HepG2 (cell line): ENCODE measurements at regions not wholly inside any gene's neighbourhood (a gene's known extent, or its start where the extent isn't known, plus 50 kb on each side); places are given as distances from the start of the nearest gene placed in this dataset.

Experiments
- FOXK1 ChIP-seq: sonication (generic); formaldehyde crosslinking; IDR thresholded peaks from 2 replicates; pipeline ENCODE4 v1.4.0; 2020; ENCODE audit warnings: low read depth, missing genetic modification reagents, borderline replicate concordance
- JUN ChIP-seq: sonication (generic); formaldehyde crosslinking; IDR thresholded peaks from 2 replicates; pipeline ENCODE4 v1.4.0; 2020; ENCODE audit warnings: mild to moderate bottlenecking, missing genetic modification reagents
- RXRA ChIP-seq: sonication (generic); formaldehyde crosslinking; IDR thresholded peaks from 2 replicates; pipeline ENCODE4 v1.5.1; 2020; ENCODE audit warnings: missing genetic modification reagents
- TRIM24 ChIP-seq: sonication (generic); formaldehyde crosslinking; IDR thresholded peaks from 2 replicates; pipeline ENCODE4 v1.8.0; 2022; ENCODE audit warnings: mild to moderate bottlenecking, missing genetic modification reagents
- ZNF350 ChIP-seq: sonication (generic); formaldehyde crosslinking; IDR thresholded peaks from 2 replicates; pipeline ENCODE4 v1.4.0; 2020; ENCODE audit warnings: mild to moderate bottlenecking, low read depth, missing genetic modification reagents, borderline replicate concordance
- ZNF557 ChIP-seq: sonication (generic); formaldehyde crosslinking; IDR thresholded peaks from 2 replicates; pipeline ENCODE4 v1.4.0; 2020; ENCODE audit warnings: missing genetic modification reagents
- ZNF747 ChIP-seq: sonication (generic); formaldehyde crosslinking; IDR thresholded peaks from 2 replicates; pipeline ENCODE4 v1.8.1; 2023; ENCODE audit warnings: missing genetic modification reagents, mild to moderate bottlenecking, borderline replicate concordance
- ZNF775 ChIP-seq: sonication (generic); formaldehyde crosslinking; IDR thresholded peaks from 2 replicates; pipeline ENCODE4 v1.4.0; 2020; ENCODE audit warnings: missing genetic modification reagents, mild to moderate bottlenecking, moderate library complexity, borderline replicate concordance
- TF ChIP-seq, protein P1 (sequence below): IDR thresholded peaks from 2 replicates; pipeline ENCODE4 v1.6.1; 2016; ENCODE audit warnings: mild to moderate bottlenecking
- TF ChIP-seq, protein P2 (sequence below): sonication (generic); formaldehyde crosslinking; IDR thresholded peaks from 2 replicates; pipeline ENCODE4 v1.4.0; 2020; ENCODE audit warnings: missing genetic modification reagents, mild to moderate bottlenecking, borderline replicate concordance
- TF ChIP-seq, protein P3 (sequence below): sonication (generic); formaldehyde crosslinking; IDR thresholded peaks from 2 replicates; pipeline ENCODE4 v1.5.0; 2020; ENCODE audit warnings: mild to moderate bottlenecking, missing genetic modification reagents
- TF ChIP-seq, protein P4 (sequence below): sonication (generic); formaldehyde crosslinking; conservative IDR thresholded peaks from 2 replicates; pipeline ENCODE4 v1.4.0; 2020; ENCODE audit warnings: mild to moderate bottlenecking, missing genetic modification reagents, moderate library complexity
- TF ChIP-seq, protein P5 (sequence below): sonication (generic); formaldehyde crosslinking; IDR thresholded peaks from 2 replicates; pipeline ENCODE4 v1.4.0; 2020; ENCODE audit warnings: missing genetic modification reagents, mild to moderate bottlenecking, borderline replicate concordance

DNA sequence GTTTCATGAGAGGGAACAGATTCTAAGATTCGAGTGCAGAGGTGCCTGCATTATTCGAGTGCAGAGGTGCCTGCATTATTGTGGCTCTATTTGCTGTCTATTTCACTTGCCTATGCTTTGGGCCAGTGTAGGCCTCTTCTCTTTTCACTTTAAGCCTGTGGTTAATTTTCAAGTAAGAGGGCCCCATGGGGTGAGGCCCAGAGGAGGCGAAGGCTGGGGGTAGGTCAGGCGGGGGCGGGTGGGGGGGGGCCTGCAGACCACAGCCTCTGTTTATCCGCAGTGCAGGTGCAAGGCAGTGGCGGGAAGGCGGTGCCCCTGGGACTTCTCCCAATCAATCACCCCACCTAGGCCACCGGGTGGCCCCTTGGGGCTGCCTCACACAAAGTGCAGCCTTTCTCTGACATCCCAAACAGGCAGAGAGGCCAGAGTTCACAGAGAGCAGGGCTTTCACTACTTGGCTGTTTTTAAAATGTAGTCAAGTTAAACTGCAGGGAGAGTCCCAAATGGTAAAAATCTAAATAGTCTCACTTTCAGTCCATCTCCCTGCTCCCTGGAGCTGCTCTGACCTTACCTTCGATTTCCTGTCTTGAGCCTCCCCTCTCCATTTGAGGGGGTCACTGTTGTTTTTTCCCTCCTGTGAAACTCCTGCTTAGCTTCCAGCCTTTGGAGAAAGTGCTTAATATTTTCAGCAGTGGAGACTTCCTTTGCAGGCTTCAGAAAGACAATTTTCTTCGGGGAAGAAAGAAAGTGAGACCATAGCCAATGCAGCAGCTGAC is 249.0 kb downstream of the DLEU7 start (continued):
- TF ChIP-seq, protein P1, sequence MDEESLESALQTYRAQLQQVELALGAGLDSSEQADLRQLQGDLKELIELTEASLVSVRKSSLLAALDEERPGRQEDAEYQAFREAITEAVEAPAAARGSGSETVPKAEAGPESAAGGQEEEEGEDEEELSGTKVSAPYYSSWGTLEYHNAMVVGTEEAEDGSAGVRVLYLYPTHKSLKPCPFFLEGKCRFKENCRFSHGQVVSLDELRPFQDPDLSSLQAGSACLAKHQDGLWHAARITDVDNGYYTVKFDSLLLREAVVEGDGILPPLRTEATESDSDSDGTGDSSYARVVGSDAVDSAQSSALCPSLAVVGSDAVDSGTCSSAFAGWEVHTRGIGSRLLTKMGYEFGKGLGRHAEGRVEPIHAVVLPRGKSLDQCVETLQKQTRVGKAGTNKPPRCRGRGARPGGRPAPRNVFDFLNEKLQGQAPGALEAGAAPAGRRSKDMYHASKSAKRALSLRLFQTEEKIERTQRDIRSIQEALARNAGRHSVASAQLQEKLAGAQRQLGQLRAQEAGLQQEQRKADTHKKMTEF = no peak
- no peak for TF ChIP-seq RXRA (CRISPR knock-in tag)
- TF ChIP-seq, protein P2, sequence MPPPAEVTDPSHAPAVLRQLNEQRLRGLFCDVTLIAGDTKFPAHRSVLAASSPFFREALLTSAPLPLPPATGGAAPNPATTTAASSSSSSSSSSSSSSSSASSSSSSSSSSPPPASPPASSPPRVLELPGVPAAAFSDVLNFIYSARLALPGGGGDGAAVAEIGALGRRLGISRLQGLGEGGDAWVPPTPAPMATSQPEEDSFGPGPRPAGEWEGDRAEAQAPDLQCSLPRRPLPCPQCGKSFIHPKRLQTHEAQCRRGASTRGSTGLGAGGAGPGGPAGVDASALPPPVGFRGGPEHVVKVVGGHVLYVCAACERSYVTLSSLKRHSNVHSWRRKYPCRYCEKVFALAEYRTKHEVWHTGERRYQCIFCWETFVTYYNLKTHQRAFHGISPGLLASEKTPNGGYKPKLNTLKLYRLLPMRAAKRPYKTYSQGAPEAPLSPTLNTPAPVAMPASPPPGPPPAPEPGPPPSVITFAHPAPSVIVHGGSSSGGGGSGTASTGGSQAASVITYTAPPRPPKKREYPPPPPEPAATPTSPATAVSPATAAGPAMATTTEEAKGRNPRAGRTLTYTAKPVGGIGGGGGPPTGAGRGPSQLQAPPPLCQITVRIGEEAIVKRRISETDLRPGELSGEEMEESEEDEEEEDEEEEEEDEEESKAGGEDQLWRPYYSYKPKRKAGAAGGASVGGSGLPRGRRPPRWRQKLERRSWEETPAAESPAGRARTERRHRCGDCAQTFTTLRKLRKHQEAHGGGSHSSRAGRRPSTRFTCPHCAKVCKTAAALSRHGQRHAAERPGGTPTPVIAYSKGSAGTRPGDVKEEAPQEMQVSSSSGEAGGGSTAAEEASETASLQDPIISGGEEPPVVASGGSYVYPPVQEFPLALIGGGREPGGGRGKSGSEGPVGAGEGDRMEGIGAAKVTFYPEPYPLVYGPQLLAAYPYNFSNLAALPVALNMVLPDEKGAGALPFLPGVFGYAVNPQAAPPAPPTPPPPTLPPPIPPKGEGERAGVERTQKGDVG (CRISPR knock-in tag) = no peak
- TF ChIP-seq, protein P3, sequence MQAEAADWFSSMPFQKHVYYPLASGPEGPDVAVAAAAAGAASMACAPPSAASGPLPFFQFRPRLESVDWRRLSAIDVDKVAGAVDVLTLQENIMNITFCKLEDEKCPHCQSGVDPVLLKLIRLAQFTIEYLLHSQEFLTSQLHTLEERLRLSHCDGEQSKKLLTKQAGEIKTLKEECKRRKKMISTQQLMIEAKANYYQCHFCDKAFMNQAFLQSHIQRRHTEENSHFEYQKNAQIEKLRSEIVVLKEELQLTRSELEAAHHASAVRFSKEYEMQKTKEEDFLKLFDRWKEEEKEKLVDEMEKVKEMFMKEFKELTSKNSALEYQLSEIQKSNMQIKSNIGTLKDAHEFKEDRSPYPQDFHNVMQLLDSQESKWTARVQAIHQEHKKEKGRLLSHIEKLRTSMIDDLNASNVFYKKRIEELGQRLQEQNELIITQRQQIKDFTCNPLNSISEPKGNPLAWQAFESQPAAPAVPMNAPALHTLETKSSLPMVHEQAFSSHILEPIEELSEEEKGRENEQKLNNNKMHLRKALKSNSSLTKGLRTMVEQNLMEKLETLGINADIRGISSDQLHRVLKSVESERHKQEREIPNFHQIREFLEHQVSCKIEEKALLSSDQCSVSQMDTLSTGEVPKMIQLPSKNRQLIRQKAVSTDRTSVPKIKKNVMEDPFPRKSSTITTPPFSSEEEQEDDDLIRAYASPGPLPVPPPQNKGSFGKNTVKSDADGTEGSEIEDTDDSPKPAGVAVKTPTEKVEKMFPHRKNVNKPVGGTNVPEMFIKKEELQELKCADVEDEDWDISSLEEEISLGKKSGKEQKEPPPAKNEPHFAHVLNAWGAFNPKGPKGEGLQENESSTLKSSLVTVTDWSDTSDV (CRISPR knock-in tag) = no peak
- no peak for TF ChIP-seq FOXK1 (CRISPR knock-in tag)
- no peak for TF ChIP-seq JUN (CRISPR knock-in tag)
- no peak for TF ChIP-seq ZNF747 (CRISPR knock-in tag)
- TF ChIP-seq, protein P4, sequence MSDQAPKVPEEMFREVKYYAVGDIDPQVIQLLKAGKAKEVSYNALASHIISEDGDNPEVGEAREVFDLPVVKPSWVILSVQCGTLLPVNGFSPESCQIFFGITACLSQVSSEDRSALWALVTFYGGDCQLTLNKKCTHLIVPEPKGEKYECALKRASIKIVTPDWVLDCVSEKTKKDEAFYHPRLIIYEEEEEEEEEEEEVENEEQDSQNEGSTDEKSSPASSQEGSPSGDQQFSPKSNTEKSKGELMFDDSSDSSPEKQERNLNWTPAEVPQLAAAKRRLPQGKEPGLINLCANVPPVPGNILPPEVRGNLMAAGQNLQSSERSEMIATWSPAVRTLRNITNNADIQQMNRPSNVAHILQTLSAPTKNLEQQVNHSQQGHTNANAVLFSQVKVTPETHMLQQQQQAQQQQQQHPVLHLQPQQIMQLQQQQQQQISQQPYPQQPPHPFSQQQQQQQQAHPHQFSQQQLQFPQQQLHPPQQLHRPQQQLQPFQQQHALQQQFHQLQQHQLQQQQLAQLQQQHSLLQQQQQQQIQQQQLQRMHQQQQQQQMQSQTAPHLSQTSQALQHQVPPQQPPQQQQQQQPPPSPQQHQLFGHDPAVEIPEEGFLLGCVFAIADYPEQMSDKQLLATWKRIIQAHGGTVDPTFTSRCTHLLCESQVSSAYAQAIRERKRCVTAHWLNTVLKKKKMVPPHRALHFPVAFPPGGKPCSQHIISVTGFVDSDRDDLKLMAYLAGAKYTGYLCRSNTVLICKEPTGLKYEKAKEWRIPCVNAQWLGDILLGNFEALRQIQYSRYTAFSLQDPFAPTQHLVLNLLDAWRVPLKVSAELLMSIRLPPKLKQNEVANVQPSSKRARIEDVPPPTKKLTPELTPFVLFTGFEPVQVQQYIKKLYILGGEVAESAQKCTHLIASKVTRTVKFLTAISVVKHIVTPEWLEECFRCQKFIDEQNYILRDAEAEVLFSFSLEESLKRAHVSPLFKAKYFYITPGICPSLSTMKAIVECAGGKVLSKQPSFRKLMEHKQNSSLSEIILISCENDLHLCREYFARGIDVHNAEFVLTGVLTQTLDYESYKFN (CRISPR knock-in tag) = peak; percentile 41; the same call in 1 of the 2 replicates
- TF ChIP-seq ZNF557 (CRISPR knock-in tag) = no peak
- TF ChIP-seq, protein P5, sequence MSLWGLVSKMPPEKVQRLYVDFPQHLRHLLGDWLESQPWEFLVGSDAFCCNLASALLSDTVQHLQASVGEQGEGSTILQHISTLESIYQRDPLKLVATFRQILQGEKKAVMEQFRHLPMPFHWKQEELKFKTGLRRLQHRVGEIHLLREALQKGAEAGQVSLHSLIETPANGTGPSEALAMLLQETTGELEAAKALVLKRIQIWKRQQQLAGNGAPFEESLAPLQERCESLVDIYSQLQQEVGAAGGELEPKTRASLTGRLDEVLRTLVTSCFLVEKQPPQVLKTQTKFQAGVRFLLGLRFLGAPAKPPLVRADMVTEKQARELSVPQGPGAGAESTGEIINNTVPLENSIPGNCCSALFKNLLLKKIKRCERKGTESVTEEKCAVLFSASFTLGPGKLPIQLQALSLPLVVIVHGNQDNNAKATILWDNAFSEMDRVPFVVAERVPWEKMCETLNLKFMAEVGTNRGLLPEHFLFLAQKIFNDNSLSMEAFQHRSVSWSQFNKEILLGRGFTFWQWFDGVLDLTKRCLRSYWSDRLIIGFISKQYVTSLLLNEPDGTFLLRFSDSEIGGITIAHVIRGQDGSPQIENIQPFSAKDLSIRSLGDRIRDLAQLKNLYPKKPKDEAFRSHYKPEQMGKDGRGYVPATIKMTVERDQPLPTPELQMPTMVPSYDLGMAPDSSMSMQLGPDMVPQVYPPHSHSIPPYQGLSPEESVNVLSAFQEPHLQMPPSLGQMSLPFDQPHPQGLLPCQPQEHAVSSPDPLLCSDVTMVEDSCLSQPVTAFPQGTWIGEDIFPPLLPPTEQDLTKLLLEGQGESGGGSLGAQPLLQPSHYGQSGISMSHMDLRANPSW (CRISPR knock-in tag) = no peak
- TF ChIP-seq ZNF350 = no peak
- TF ChIP-seq TRIM24 (CRISPR knock-in tag) = no peak
- no peak for TF ChIP-seq ZNF775 (CRISPR knock-in tag)
